GM21717 (cell line): ENCODE measurements at regions not wholly inside any gene's neighbourhood (a gene's known extent, or its start where the extent isn't known, plus 50 kb on each side); places are given as distances from the start of the nearest gene placed in this dataset.
"Not testable (repeated sequence)": the region's sequence is repeated elsewhere in the genome, so short reads cannot be mapped to it uniquely, and the experiment has no call there.

ENCODE experiments used
- ATAC-seq: cut with Tn5 transposase; IDR thresholded peaks from one replicate; pipeline ENCODE4 v1.9.1; 2021; ENCODE audit warnings: mild to moderate bottlenecking, moderate library complexity; ENCODE audit not compliant: unreplicated experiment

- ATAC-seq = no peak
These were observed 69.8 kb downstream of the IGSF1 start for GRCh38 chrX:131219271-131219670.

GRCh38 chrX:131217989-131218388 lies 71.1 kb downstream of the IGSF1 start:
- no peak for ATAC-seq

- peak; percentile 70 for ATAC-seq
These were observed 72.3 kb downstream of the IGSF1 start for GRCh38 chrX:131216828-131217227.

GRCh38 chrX:131213400-131213799 lies 75.7 kb downstream of the IGSF1 start:
- no peak for ATAC-seq

GRCh38 chrX:131202766-131203165 lies 86.3 kb downstream of the IGSF1 start:
- no peak for ATAC-seq

GRCh38 chrX:131201986-131202385 lies 87.1 kb downstream of the IGSF1 start:
- ATAC-seq = no peak

GRCh38 chrX:131199091-131199490 lies 90.0 kb downstream of the IGSF1 start:
- ATAC-seq = no peak

GRCh38 chrX:131187206-131187605 lies 101.9 kb downstream of the IGSF1 start:
- no peak for ATAC-seq

GRCh38 chrX:131170148-131170547 lies 112.0 kb downstream of the ARHGAP36 start:
- no peak for ATAC-seq

GRCh38 chrX:131163645-131164044 lies 105.5 kb downstream of the ARHGAP36 start:
- ATAC-seq = not testable (repeated sequence)

- ATAC-seq = not testable (repeated sequence)
These were observed 99.5 kb downstream of the ARHGAP36 start for GRCh38 chrX:131157656-131158055.

GRCh38 chrX:131146702-131147101 lies 88.6 kb downstream of the ARHGAP36 start:
- no peak for ATAC-seq
